T-cell (primary cell): ENCODE measurements at regions not wholly inside any gene's neighbourhood (a gene's known extent, or its start where the extent isn't known, plus 50 kb on each side); places are given as distances from the start of the nearest gene placed in this dataset.

ENCODE experiments used
- ATAC-seq, 4 experiments: fragments of 200-7000 bp in 3 of 4; fragments of 150-1000 bp in 1 of 4; cut with Tn5 transposase; replicated peaks in 1 of 4; 1 replicate in 3 of 4; 2 replicates in 1 of 4; pipeline ENCODE4 v1.10.0; 2021; ENCODE audit warnings: moderate library complexity in 3 of 4, mild to moderate bottlenecking in 2 of 4, moderate number of reproducible peaks in 1 of 4
- CTCF ChIA-PET, 2 donors: fragments of 300-600 bp; sonication (Branson Sonifier 250); formaldehyde crosslinking; loops; one replicate each; lab custom pipeline; 2022; ENCODE audit warnings: antibody characterized with exemption in 2 of 2; lab: Charles Lee
- POLR2A ChIA-PET, 2 donors: fragments of 300-600 bp; sonication (Branson Sonifier 250); formaldehyde crosslinking; loops; one replicate each; lab custom pipeline; 2022; ENCODE audit warnings: antibody characterized with exemption in 2 of 2; lab: Charles Lee
- DNase-seq, 35 experiments: peaks; one replicate each; pipeline versions ENCODE4 v3.0.0 to v3.0.0-alpha.2; 2013 to 2023
- H3K27ac ChIP-seq: one replicate; pipeline ENCODE4 v1.5.1; 2013; ENCODE audit warnings: low read length
- H3K27me3 ChIP-seq, 2 experiments: replicated peaks in 1 of 2; 1 replicate in 1 of 2; 2 replicates in 1 of 2; pipeline versions ENCODE4 v1.6.1 to v1.7.0; 2013; ENCODE audit warnings: low read length in 1 of 2, mixed read lengths in 1 of 2; ENCODE audit not compliant: control insufficient read depth in 2 of 2, insufficient read depth in 2 of 2; ENCODE audit errors: extremely low read depth in 1 of 2
- H3K36me3 ChIP-seq, 2 donors: 1 replicate in 1 of 2; 2 replicates in 1 of 2; pipeline versions ENCODE4 v1.6.1 to v1.7.0; 2013; ENCODE audit warnings: low read length in 1 of 2; ENCODE audit not compliant: control insufficient read depth in 2 of 2, insufficient read depth in 1 of 2; ENCODE audit errors: extremely low read depth in 1 of 2
- H3K4me1 ChIP-seq, 2 experiments: 1 replicate in 1 of 2; 2 replicates in 1 of 2; pipeline versions ENCODE4 v1.6.1 to v1.7.0; 2013; ENCODE audit warnings: low read length in 2 of 2, mixed read lengths in 1 of 2; ENCODE audit not compliant: insufficient read depth in 2 of 2, control insufficient read depth in 1 of 2; ENCODE audit errors: extremely low read depth in 1 of 2
- H3K4me3 ChIP-seq, 2 donors: 1 replicate in 1 of 2; 2 replicates in 1 of 2; pipeline versions ENCODE4 v1.5.1 to v1.7.0; 2013; ENCODE audit warnings: mild to moderate bottlenecking in 2 of 2, low read length in 1 of 2, moderate library complexity in 1 of 2; ENCODE audit not compliant: control insufficient read depth in 1 of 2; ENCODE audit errors: extremely low read depth in 1 of 2
- H3K9me3 ChIP-seq: 2 replicates; pipeline ENCODE4 v1.7.0; 2013
- H3K27ac Mint-ChIP-seq, 2 donors: one replicate each; pipeline ENCODE4 v1.8.0; 2020 to 2021; ENCODE audit warnings: mild to moderate bottlenecking in 2 of 2, mixed read lengths in 2 of 2
- H3K27me3 Mint-ChIP-seq, 2 donors: one replicate each; pipeline ENCODE4 v1.8.0; 2021 to 2022; ENCODE audit warnings: mixed read lengths in 2 of 2
- H3K36me3 Mint-ChIP-seq: one replicate; pipeline ENCODE4 v1.8.0; 2021; ENCODE audit warnings: mixed read lengths
- H3K4me1 Mint-ChIP-seq, 3 donors: one replicate each; pipeline ENCODE4 v1.8.0; 2020 to 2022; ENCODE audit warnings: mixed read lengths in 3 of 3, mild to moderate bottlenecking in 1 of 3
- H3K4me3 Mint-ChIP-seq, 3 donors: one replicate each; pipeline ENCODE4 v1.8.0; 2020 to 2022; ENCODE audit warnings: mild to moderate bottlenecking in 3 of 3, mixed read lengths in 3 of 3, moderate library complexity in 3 of 3
- H3K9me3 Mint-ChIP-seq, 3 donors: one replicate each; pipeline ENCODE4 v1.8.0; 2020 to 2022; ENCODE audit warnings: mixed read lengths in 3 of 3
- WGBS: methylation state at CpG from one replicate; pipeline ENCODE4 v1.1.5; 2013; ENCODE audit warnings: missing lambda C conversion rate; ENCODE audit not compliant: insufficient coverage; 5-methylcytosine and 5-hydroxymethylcytosine counted together

DNA sequence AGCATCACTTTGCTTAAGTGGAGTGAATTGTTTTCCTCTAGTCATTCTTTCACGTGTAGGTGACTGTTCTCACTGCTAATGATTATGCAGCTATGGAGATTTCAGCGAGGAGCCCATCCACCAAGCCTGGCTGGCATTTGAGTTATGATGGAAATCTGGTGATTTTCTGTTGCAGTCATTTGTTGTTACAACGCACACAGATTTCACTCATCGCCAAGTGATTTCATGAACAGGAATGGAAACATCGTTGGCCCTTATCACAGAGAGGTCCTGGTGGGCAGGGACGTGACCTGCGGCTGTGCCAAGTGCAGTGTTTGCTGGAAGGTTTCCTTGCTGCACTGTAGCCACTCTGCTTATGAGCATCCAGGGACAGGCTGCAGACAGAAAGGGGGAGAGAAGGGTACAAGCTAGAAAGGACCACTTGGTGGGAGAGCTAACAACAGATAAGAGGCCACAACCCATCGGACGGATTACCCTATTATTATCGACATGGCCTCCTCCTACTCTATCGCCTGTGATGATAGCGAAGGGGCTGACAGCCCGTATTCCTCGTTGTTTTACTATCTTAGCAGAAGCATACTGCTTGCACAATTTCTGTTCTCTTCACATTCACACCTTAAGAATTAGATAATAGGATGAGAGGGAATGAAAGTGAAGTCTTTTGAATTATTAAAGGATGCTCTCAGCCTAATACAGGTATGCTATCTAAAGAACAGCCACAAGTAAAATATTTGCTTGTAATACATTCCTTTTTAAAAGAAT is 99.0 kb upstream of the PITRM1 start:
- Histone ChIP-seq H3K9me3 (no peaks in the 10 kb centered on the region), H3K27me3 (peaks cover 0 to 12% of the 10 kb centered on the region in 2 experiments), H3K4me1 (no peaks in the 10 kb centered on the region), H3K36me3 (no peaks in the 10 kb centered on the region), H3K27ac (no peak overlapping the region), H3K4me3 (no peak overlapping the region)
- ChIA-PET CTCF (no interaction called here), POLR2A (no interaction called here)
- no peaks in the 10 kb centered on the region for H3K36me3 Mint-ChIP-seq
- H3K27ac Mint-ChIP-seq = no peak overlapping the region
- no peak overlapping the region for H3K4me3 Mint-ChIP-seq
- no peak for ATAC-seq
- H3K9me3 Mint-ChIP-seq = no peaks in the 10 kb centered on the region
- WGBS = 94% methylated on average over 8 of the region's 14 CpGs
- no peaks in the 10 kb centered on the region for H3K4me1 Mint-ChIP-seq
- H3K27me3 Mint-ChIP-seq = peaks cover 3 to 23% of the 10 kb centered on the region in 2 donors
- DNase-seq = no peak

DNA sequence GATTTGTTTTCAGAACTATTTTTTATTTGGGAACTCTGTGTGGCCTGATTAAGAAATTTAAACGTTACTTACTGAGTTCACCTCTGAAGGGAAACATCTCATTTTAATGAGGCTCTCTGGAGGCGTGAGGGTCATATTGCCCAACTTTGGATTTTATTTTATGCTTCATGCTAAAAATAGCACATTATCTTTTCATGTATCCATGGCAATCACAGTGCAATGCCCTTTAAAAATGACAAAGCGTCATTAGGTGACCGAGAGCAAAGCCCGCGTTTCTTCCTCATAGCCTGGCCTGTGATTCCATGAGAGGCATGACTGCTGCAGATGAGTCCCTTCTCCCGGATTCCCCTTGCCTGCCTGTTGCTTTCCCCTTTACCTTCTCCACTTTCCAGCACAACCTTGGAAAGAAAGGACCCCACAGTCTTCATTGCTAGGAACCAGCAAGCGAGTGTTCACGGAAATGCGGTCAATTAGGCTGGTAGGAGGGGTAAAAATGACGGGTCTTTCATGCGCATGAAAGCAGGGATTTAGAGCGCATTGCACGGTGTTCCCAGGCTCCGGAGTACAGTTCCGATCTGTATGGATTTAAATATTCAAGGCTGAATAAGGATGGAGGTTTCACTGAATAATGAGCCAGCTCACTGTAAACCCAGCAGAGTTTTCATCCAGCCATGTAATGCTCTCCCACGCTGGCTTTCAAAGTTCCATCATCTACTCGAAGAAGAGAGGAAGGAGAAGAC is 98.2 kb upstream of the PITRM1 start:
- Mint-ChIP-seq H3K36me3 (no peaks in the 10 kb centered on the region), H3K27ac (no peak overlapping the region), H3K9me3 (no peaks in the 10 kb centered on the region), H3K4me3 (no peak overlapping the region), H3K4me1 (no peaks in the 10 kb centered on the region), H3K27me3 (peaks cover 3 to 23% of the 10 kb centered on the region in 2 donors)
- H3K27me3 ChIP-seq = peaks cover 0 to 11% of the 10 kb centered on the region in 2 experiments
- H3K4me3 ChIP-seq = no peak overlapping the region
- ChIA-PET POLR2A (no interaction called here), CTCF (no interaction called here)
- H3K36me3 ChIP-seq = no peaks in the 10 kb centered on the region
- DNase-seq = no peak
- no peak overlapping the region for H3K27ac ChIP-seq
- WGBS = 94% methylated on average over 15 of the region's 18 CpGs
- no peaks in the 10 kb centered on the region for H3K9me3 ChIP-seq
- no peaks in the 10 kb centered on the region for H3K4me1 ChIP-seq
- no peak for ATAC-seq

GRCh38 chr10:3268025-3268424 is 95.4 kb upstream of the PITRM1 start:
- 68% methylated on average over 3 of the region's 6 CpGs for WGBS
- DNase-seq = no peak
- Histone ChIP-seq H3K4me3 (no peak overlapping the region), H3K27me3 (peaks cover 0 to 11% of the 10 kb centered on the region in 2 experiments), H3K9me3 (no peaks in the 10 kb centered on the region), H3K27ac (no peak overlapping the region), H3K4me1 (no peaks in the 10 kb centered on the region), H3K36me3 (no peaks in the 10 kb centered on the region)
- CTCF ChIA-PET = no interaction called here
- Mint-ChIP-seq H3K4me1 (no peaks in the 10 kb centered on the region), H3K4me3 (no peak overlapping the region), H3K9me3 (no peaks in the 10 kb centered on the region), H3K27me3 (peaks cover 7 to 21% of the 10 kb centered on the region in 2 donors), H3K27ac (no peak overlapping the region), H3K36me3 (no peaks in the 10 kb centered on the region)
- POLR2A ChIA-PET = no interaction called here
- no peak for ATAC-seq

GRCh38 chr10:3265088-3265487 is 92.5 kb upstream of the PITRM1 start:
- no peak for ATAC-seq
- ChIA-PET POLR2A (interaction anchor here in 1 of 2 donors (0.7 kb wide), 1 partner anchor 14 kb away, joined by 3 read pairs; no protein-coding TSS in a partner anchor), CTCF (no interaction called here)
- no peak overlapping the region for H3K4me3 Mint-ChIP-seq
- no peaks in the 10 kb centered on the region for H3K9me3 Mint-ChIP-seq
- Histone ChIP-seq H3K36me3 (no peaks in the 10 kb centered on the region), H3K9me3 (no peaks in the 10 kb centered on the region), H3K4me3 (no peak overlapping the region), H3K27me3 (peaks cover 0 to 11% of the 10 kb centered on the region in 2 experiments), H3K27ac (no peak overlapping the region), H3K4me1 (no peaks in the 10 kb centered on the region)
- no peak overlapping the region for H3K27ac Mint-ChIP-seq
- H3K4me1 Mint-ChIP-seq = no peaks in the 10 kb centered on the region
- no peaks in the 10 kb centered on the region for H3K36me3 Mint-ChIP-seq
- DNase-seq = no peak
- H3K27me3 Mint-ChIP-seq = peaks cover 8% of the 10 kb centered on the region in 2 donors
- WGBS = 89% methylated on average over 3 of the region's 4 CpGs

- peaks cover 0 to 15% of the 10 kb centered on the region in 2 experiments for H3K27me3 ChIP-seq
- no peaks in the 10 kb centered on the region for H3K36me3 Mint-ChIP-seq
- no peaks in the 10 kb centered on the region for H3K9me3 ChIP-seq
- DNase-seq (no peak), ATAC-seq (no peak)
- H3K4me3 Mint-ChIP-seq = no peak overlapping the region
- POLR2A ChIA-PET = interaction anchor here in 1 of 2 donors (0.7 kb wide), 1 partner anchor 15 kb away, joined by 3 read pairs; no protein-coding TSS in a partner anchor
- H3K4me1 Mint-ChIP-seq = no peaks in the 10 kb centered on the region
- H3K27ac ChIP-seq = no peak overlapping the region
- H3K4me3 ChIP-seq = no peak overlapping the region
- WGBS = 39% methylated on average over 4 of the region's 12 CpGs
- H3K36me3 ChIP-seq = no peaks in the 10 kb centered on the region
- no peaks in the 10 kb centered on the region for H3K4me1 ChIP-seq
- CTCF ChIA-PET = no interaction called here
- H3K27me3 Mint-ChIP-seq = peaks cover 8% of the 10 kb centered on the region in 2 donors
- H3K9me3 Mint-ChIP-seq = no peaks in the 10 kb centered on the region
- H3K27ac Mint-ChIP-seq = no peak overlapping the region
Observed at GRCh38 chr10:3264161-3264761, 91.7 kb upstream of the PITRM1 start.

GRCh38 chr10:3263747-3264146 is 91.2 kb upstream of the PITRM1 start:
- Histone ChIP-seq H3K36me3 (no peaks in the 10 kb centered on the region), H3K27me3 (peaks cover 0 to 15% of the 10 kb centered on the region in 2 experiments), H3K4me3 (no peak overlapping the region), H3K27ac (no peak overlapping the region), H3K9me3 (no peaks in the 10 kb centered on the region), H3K4me1 (no peaks in the 10 kb centered on the region)
- H3K27ac Mint-ChIP-seq = no peak overlapping the region
- no peaks in the 10 kb centered on the region for H3K4me1 Mint-ChIP-seq
- H3K4me3 Mint-ChIP-seq = no peak overlapping the region
- no peaks in the 10 kb centered on the region for H3K9me3 Mint-ChIP-seq
- ChIA-PET CTCF (no interaction called here), POLR2A (no interaction called here)
- H3K27me3 Mint-ChIP-seq = peaks cover 8% of the 10 kb centered on the region in 2 donors
- no peaks in the 10 kb centered on the region for H3K36me3 Mint-ChIP-seq
- 85% methylated on average over 12 of the region's 12 CpGs for WGBS
- DNase-seq (no peak), ATAC-seq (no peak)
